Dendritic cell treated with granulocyte-macrophage colony-stimulating factor and Interleukin-4, amounts not matched to agents 40 ng/mL and 50 ng/mL, for 4 days (primary cell): ENCODE measurements at regions not wholly inside any gene's neighbourhood (a gene's known extent, or its start where the extent isn't known, plus 50 kb on each side); places are given as distances from the start of the nearest gene placed in this dataset.

ENCODE experiments used
- H3K27ac Mint-ChIP-seq: one replicate; pipeline ENCODE4 v1.8.0; 2022; ENCODE audit warnings: mild to moderate bottlenecking, mixed read lengths
- H3K27me3 Mint-ChIP-seq: one replicate; pipeline ENCODE4 v1.8.0; 2022; ENCODE audit warnings: mild to moderate bottlenecking, mixed read lengths
- H3K36me3 Mint-ChIP-seq: one replicate; pipeline ENCODE4 v1.8.0; 2022; ENCODE audit warnings: low read depth, mixed read lengths
- H3K4me1 Mint-ChIP-seq: one replicate; pipeline ENCODE4 v1.8.0; 2022; ENCODE audit warnings: low read depth, mixed read lengths
- H3K4me3 Mint-ChIP-seq: one replicate; pipeline ENCODE4 v1.8.0; 2022; ENCODE audit warnings: mild to moderate bottlenecking, moderate library complexity, mixed read lengths
- H3K9me3 Mint-ChIP-seq: one replicate; pipeline ENCODE4 v1.8.0; 2022; ENCODE audit warnings: mixed read lengths
- intact Hi-C: fragments of 100-400 bp; cut with micrococcal nuclease; formaldehyde crosslinking; loops from one replicate; pipeline ENCODE4 v1.15.0; 2022

GRCh38 chrX:22686138-22686541 lies 313.6 kb upstream of the DDX53 start:
- H3K27me3 Mint-ChIP-seq, result no peaks in the 10 kb centered on the region

DNA sequence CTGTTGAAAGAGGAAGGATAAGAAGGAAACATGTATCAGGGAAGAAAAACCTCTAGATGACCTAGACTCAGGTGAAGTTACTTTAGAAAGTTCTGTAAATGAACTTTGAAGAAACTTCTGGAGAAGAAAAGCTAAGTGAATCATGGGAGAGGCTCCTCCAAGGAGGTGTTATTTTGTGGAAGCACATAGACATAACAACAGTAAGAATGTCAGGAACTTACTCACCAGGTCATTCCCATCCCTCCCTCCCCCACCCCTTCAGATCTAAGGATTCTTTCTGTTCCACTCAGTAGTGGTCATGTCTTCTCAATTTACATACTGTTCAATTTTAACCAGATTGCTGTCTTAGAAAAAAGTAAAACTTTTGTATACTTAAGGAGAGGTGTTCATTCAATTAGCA lies 310.5 kb upstream of the DDX53 start:
- Mint-ChIP-seq H3K4me3 (no peak overlapping the region), H3K27ac (no peak overlapping the region), H3K4me1 (no peaks in the 10 kb centered on the region), H3K9me3 (no peaks in the 10 kb centered on the region), H3K27me3 (no peaks in the 10 kb centered on the region), H3K36me3 (no peaks in the 10 kb centered on the region)
- intact Hi-C loops, result no loop called here

More at GRCh38 chrX:22686138-22686541, 313.6 kb upstream of the DDX53 start:
- Mint-ChIP-seq H3K4me3 (no peak overlapping the region), H3K36me3 (no peaks in the 10 kb centered on the region), H3K27ac (no peak overlapping the region), H3K9me3 (no peaks in the 10 kb centered on the region), H3K4me1 (no peaks in the 10 kb centered on the region)
- intact Hi-C loops, result no loop called here

- intact Hi-C loops, result no loop called here
- Mint-ChIP-seq H3K27ac (no peak overlapping the region), H3K4me3 (no peak overlapping the region), H3K4me1 (no peaks in the 10 kb centered on the region), H3K9me3 (no peaks in the 10 kb centered on the region), H3K27me3 (no peaks in the 10 kb centered on the region), H3K36me3 (no peaks in the 10 kb centered on the region)
These were observed 309.6 kb upstream of the DDX53 start for GRCh38 chrX:22690116-22690515.

DNA sequence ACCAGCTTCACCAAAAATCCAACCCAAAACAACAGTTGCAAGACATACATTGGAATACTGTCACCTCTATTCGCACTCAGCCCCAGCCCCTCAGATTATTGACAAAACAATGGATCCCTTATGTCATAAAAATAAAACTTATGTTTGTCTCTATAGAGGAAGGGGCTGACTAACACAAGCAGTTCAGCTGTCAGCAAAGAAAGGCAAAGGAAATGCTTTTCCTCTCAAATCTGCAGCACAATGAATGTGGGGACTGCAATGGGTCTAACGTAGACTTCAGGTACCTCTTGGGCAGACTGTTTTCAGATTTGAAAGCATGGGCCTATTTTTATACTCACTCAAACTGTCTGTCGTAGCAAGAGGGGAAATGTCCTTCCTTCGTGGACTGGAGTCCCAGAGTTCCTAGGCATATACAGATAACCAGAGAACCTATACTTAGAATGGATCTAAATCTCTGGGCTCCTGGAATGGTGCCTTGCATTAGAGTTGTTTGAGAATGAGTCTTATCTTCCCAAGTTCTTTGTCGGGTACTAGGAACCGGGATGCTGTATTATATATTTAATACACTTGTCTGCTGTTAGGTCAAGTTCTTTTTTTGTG lies 307.7 kb upstream of the DDX53 start:
- no peak overlapping the region for H3K27ac Mint-ChIP-seq
- H3K9me3 Mint-ChIP-seq, result no peaks in the 10 kb centered on the region
- intact Hi-C loops, result no loop called here
- H3K4me3 Mint-ChIP-seq, result no peak overlapping the region
- H3K4me1 Mint-ChIP-seq, result no peaks in the 10 kb centered on the region
- no peaks in the 10 kb centered on the region for H3K36me3 Mint-ChIP-seq
- H3K27me3 Mint-ChIP-seq, result no peaks in the 10 kb centered on the region

DNA sequence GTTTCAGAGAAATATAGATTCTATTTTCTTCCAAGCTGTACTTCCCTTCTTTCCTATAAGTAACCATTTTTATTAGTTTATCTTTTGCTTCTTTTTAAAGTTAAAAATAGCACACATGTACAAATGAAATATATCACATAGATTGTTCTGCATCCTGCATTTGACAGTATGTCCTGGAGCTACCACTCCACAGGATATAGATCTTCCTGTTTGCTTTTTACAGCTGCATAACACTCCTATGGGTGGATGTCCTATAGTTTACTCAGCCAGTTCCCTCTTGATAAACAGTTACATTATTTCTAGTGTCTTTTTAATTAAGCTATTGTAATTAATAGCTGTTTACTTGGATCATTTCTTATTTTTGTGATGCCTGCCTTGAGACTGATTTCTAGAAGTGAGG lies 301.6 kb upstream of the DDX53 start:
- H3K9me3 Mint-ChIP-seq, result no peaks in the 10 kb centered on the region
- no peaks in the 10 kb centered on the region for H3K4me1 Mint-ChIP-seq
- no peaks in the 10 kb centered on the region for H3K36me3 Mint-ChIP-seq
- intact Hi-C loops, result no loop called here
- no peaks in the 10 kb centered on the region for H3K27me3 Mint-ChIP-seq
- H3K4me3 Mint-ChIP-seq, result no peak overlapping the region
- no peak overlapping the region for H3K27ac Mint-ChIP-seq

DNA sequence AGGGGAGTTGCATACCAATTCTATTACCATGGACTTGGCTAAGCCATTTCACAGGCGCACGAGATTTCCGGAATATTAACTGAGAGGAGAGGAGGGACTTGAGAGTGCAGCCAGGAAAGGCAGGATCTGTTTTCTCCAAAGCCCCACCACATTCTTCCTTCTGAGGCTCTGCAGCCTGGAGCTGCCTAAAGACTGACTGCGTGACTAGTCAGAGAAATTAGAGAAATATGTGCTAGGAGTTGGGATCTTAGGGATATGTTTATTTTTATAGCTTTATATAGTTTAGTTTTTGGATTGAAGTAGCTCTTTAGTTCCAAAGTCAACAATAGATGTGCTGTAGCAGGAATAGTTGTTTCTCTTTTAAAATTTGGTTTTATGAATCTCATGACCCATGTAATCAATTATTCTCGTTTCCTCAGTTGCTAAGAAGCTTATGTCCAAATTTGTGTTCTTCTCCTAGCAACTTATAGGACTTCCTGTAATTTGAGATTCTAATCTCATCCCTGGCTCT lies 300.1 kb upstream of the DDX53 start:
- no peaks in the 10 kb centered on the region for H3K4me1 Mint-ChIP-seq
- no peak overlapping the region for H3K27ac Mint-ChIP-seq
- H3K4me3 Mint-ChIP-seq, result no peak overlapping the region
- no peaks in the 10 kb centered on the region for H3K27me3 Mint-ChIP-seq
- H3K36me3 Mint-ChIP-seq, result no peaks in the 10 kb centered on the region
- intact Hi-C loops, result no loop called here
- no peaks in the 10 kb centered on the region for H3K9me3 Mint-ChIP-seq

DNA sequence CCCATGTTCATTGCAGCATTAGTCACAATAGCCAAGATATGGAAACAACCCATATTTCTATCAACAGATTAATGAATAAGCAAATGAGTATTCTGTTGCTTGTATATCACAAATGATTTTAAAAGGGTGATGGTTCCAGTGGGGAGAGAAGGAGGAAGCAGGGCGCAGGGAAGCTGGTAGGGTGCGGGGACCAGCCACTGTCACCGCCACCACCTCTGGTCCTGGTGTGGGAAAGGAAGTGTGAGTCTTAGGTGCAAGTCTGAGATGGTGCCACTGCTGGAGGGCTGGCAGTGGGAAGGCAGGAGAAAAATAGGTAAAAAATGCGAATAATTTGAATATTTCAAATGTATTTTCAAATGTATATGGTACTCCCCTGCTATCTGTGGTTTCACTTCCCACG lies 286.8 kb upstream of the DDX53 start:
- no peaks in the 10 kb centered on the region for H3K9me3 Mint-ChIP-seq

DNA sequence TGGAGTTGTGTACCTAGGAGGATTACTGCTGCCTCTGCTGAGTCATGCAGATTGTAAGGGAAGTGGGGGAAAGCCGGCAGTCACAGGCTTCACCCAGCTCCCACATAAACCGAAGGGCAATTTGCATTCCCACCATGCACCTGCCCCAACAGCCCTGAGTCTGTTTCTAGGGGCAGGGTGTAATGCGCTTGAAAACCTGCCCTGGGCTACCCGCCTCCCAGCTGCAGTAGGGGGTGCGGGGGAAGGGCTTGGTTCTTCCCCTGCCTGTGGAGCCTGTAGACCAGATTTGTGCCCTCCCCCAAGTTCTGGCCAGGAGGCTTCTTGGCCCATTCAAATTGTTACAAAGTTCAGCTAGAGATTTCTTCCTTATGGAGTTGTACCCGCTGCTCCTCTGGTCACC lies 269.2 kb upstream of the DDX53 start:
- peaks cover 22% of the 10 kb centered on the region for H3K9me3 Mint-ChIP-seq
- intact Hi-C loops, result no loop called here
- H3K4me1 Mint-ChIP-seq, result no peaks in the 10 kb centered on the region
- no peaks in the 10 kb centered on the region for H3K36me3 Mint-ChIP-seq
- peaks cover 2% of the 10 kb centered on the region for H3K27me3 Mint-ChIP-seq
- H3K27ac Mint-ChIP-seq, result no peak overlapping the region
- H3K4me3 Mint-ChIP-seq, result no peak overlapping the region

More for the DNA sequence above, 286.8 kb upstream of the DDX53 start:
- Mint-ChIP-seq H3K4me1 (no peaks in the 10 kb centered on the region), H3K27ac (no peak overlapping the region), H3K27me3 (no peaks in the 10 kb centered on the region), H3K4me3 (no peak overlapping the region), H3K36me3 (no peaks in the 10 kb centered on the region)
- intact Hi-C loops, result no loop called here

- Mint-ChIP-seq H3K4me1 (no peaks in the 10 kb centered on the region), H3K27ac (no peak overlapping the region), H3K9me3 (peaks cover 6% of the 10 kb centered on the region), H3K27me3 (peaks cover 2% of the 10 kb centered on the region), H3K36me3 (no peaks in the 10 kb centered on the region), H3K4me3 (no peak overlapping the region)
- intact Hi-C loops, result no loop called here
These were observed 262.2 kb upstream of the DDX53 start for GRCh38 chrX:22737541-22737940.

DNA sequence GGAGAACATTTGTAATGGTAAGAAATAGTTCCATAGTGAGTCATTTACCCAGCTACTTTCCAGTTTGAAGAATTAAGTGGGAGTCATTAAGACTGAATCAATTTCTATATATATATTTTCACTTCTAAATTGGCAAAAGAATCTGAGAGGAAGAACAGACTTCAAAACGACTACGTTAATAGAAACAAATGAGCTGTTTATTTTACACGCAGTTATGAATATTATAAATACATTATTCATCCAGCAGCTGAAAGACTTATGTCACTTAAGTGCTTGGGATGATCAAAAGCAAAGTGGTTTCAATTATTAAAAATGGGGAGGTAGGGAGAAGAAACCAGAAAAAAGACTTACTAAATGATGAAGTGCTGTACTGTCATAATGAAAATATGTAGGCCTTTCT lies 260.5 kb upstream of the DDX53 start:
- Mint-ChIP-seq H3K9me3 (no peaks in the 10 kb centered on the region), H3K27me3 (no peaks in the 10 kb centered on the region), H3K4me1 (no peaks in the 10 kb centered on the region), H3K4me3 (no peak overlapping the region), H3K27ac (no peak overlapping the region), H3K36me3 (no peaks in the 10 kb centered on the region)
- intact Hi-C loops, result no loop called here

DNA sequence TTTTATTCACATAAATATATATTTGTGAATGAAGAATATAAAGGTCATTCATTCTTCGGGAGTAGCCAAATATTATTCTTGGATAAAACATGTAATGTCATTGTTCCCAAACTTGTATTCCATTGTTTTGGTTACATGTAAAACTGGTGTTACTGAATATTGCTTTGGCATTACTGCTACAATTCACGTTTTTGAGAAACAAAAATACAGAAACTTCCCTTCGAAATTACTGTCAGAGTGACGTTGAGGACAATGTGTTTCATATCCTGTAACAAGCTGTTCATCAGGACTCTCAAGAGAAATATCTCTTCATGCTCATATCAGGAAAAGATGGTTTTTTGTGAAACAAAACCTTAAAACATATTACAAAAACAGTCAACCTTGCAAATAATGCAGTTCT lies 258.9 kb upstream of the DDX53 start:
- Mint-ChIP-seq H3K27ac (no peak overlapping the region), H3K4me3 (no peak overlapping the region)
- intact Hi-C loops, result loop anchor here (10.0 kb wide), 1 partner anchor 606 kb away; no protein-coding TSS in a partner anchor

GRCh38 chrX:22742174-22742573 lies 257.6 kb upstream of the DDX53 start:
- H3K27ac Mint-ChIP-seq, result no peak overlapping the region
- H3K4me3 Mint-ChIP-seq, result no peak overlapping the region
- H3K9me3 Mint-ChIP-seq, result no peaks in the 10 kb centered on the region
- intact Hi-C loops, result loop anchor here (10.0 kb wide), 1 partner anchor 607 kb away; no protein-coding TSS in a partner anchor
- no peaks in the 10 kb centered on the region for H3K27me3 Mint-ChIP-seq
- no peaks in the 10 kb centered on the region for H3K36me3 Mint-ChIP-seq
- H3K4me1 Mint-ChIP-seq, result no peaks in the 10 kb centered on the region

More for the DNA sequence above, 258.9 kb upstream of the DDX53 start:
- no peaks in the 10 kb centered on the region for H3K27me3 Mint-ChIP-seq
- H3K36me3 Mint-ChIP-seq, result no peaks in the 10 kb centered on the region
- H3K4me1 Mint-ChIP-seq, result no peaks in the 10 kb centered on the region
- H3K9me3 Mint-ChIP-seq, result no peaks in the 10 kb centered on the region

GRCh38 chrX:22746081-22746480 lies 253.7 kb upstream of the DDX53 start:
- no peak overlapping the region for H3K4me3 Mint-ChIP-seq
- no peak overlapping the region for H3K27ac Mint-ChIP-seq
- intact Hi-C loops, result loop anchor here (5.0 to 10.0 kb wide), 3 partner anchors 611 to 909 kb away; partner anchors contain the start of gene MBTPS2
- no peaks in the 10 kb centered on the region for H3K27me3 Mint-ChIP-seq
- no peaks in the 10 kb centered on the region for H3K9me3 Mint-ChIP-seq
- no peaks in the 10 kb centered on the region for H3K36me3 Mint-ChIP-seq
- no peaks in the 10 kb centered on the region for H3K4me1 Mint-ChIP-seq

GRCh38 chrX:22748093-22748999 lies 251.4 kb upstream of the DDX53 start:
- no peaks in the 10 kb centered on the region for H3K9me3 Mint-ChIP-seq
- H3K36me3 Mint-ChIP-seq, result no peaks in the 10 kb centered on the region
- H3K27ac Mint-ChIP-seq, result no peak overlapping the region
- no peak overlapping the region for H3K4me3 Mint-ChIP-seq
- intact Hi-C loops, result loop anchor here (5.0 to 10.0 kb wide), 3 partner anchors 614 to 911 kb away; partner anchors contain the start of gene MBTPS2
- H3K4me1 Mint-ChIP-seq, result no peaks in the 10 kb centered on the region
- no peaks in the 10 kb centered on the region for H3K27me3 Mint-ChIP-seq
